ENCODE measurements at regions not wholly inside any gene's neighbourhood (a gene's known extent, or its start where the extent isn't known, plus 50 kb on each side); places are given as distances from the start of the nearest gene placed in this dataset.

GRCh38 chr2:126770466-126770865 is 114.5 kb downstream of the GYPC start:
- TF ChIP-seq TOX (CRISPR knock-in tag; IDR thresholded peaks at IDR 0.05; ENCODE audit: borderline replicate concordance) (no peak), CREB5 (CRISPR knock-in tag; IDR thresholded peaks at IDR 0.05; ENCODE audit: low read depth) (no peak), ZNF8 (CRISPR knock-in tag; IDR thresholded peaks at IDR 0.05) (no peak), ISL1 (CRISPR knock-in tag; IDR thresholded peaks at IDR 0.05) (no peak), PATZ1 (CRISPR knock-in tag; IDR thresholded peaks at IDR 0.05; ENCODE audit: borderline replicate concordance) (no peak), TSHZ2 (CRISPR knock-in tag; IDR thresholded peaks at IDR 0.05) (no peak), CSDC2 (CRISPR knock-in tag; IDR thresholded peaks at IDR 0.05) (no peak), ZC3H10 (CRISPR knock-in tag; IDR thresholded peaks at IDR 0.05) (no peak), SNAI2 (CRISPR knock-in tag; IDR thresholded peaks at IDR 0.05) (no peak), TCF4 (CRISPR knock-in tag; IDR thresholded peaks at IDR 0.05; ENCODE audit: borderline replicate concordance) (no peak), ZFP3 (CRISPR knock-in tag; IDR thresholded peaks at IDR 0.05) (no peak), ARNTL (CRISPR knock-in tag; IDR thresholded peaks at IDR 0.05; ENCODE audit: borderline replicate concordance, low read depth) (no peak)
